ENCODE measurements at regions not wholly inside any gene's neighbourhood (a gene's known extent, or its start where the extent isn't known, plus 50 kb on each side); places are given as distances from the start of the nearest gene placed in this dataset.

DNA sequence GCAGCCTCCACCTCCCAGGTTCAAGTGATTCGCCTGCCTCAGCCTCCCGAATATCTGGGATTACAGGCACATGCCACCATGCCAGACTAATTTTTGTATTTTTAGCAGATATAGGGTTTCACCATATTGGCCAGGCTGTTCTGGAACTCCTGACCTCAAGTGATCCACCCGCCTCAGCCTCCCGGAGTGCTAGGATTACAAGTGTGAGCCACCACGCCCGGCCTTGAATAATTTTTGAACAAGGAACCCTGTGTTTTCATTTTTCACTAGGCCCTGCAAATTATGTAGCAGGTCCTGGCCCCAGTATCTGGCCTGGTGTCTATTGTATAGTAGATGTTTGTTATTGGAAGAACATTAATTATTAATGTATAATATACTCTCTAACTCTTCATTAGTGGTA lies 140.7 kb downstream of the PIK3R1 start:
- Mint-ChIP-seq H3K4me1 (peaks cover 30% of the 10 kb centered on the region), H3K4me3 (no peak overlapping the region), H3K27me3 (ENCODE audit: insufficient read depth, low read depth, poor library complexity) (peaks cover 13% of the 10 kb centered on the region), H3K27ac (no peak overlapping the region), H3K9me3 (no peaks in the 10 kb centered on the region), H3K36me3 (ENCODE audit: low read depth) (no peaks in the 10 kb centered on the region)
- Histone ChIP-seq H2AFZ (no peak overlapping the region), H3K27me3 (ENCODE audit: insufficient read depth) (no peaks in the 10 kb centered on the region), H3K36me3 (ENCODE audit: insufficient read depth) (no peaks in the 10 kb centered on the region), H3K79me2 (replicated peaks; ENCODE audit: insufficient read depth) (no peaks in the 10 kb centered on the region), H3K4me1 (ENCODE audit: insufficient read depth) (peaks cover 5% of the 10 kb centered on the region; the same call in 1 of the 2 replicates), H3K4me3 (no peak overlapping the region), H3K27ac (ENCODE audit: low read depth) (no peak overlapping the region), H3F3A (replicated peaks; ENCODE audit: low read depth) (no peaks in the 10 kb centered on the region), H3K9me2 (ENCODE audit: insufficient read depth) (no peaks in the 10 kb centered on the region), H4K20me1 (replicated peaks; ENCODE audit: insufficient read depth) (no peaks in the 10 kb centered on the region), H3K4me2 (no peak overlapping the region)
- ATAC-seq, result no peak
- TF ChIP-seq EZH2phosphoT487 (IDR thresholded peaks at IDR 0.05; ENCODE audit: unreplicated experiment) (no peak), ZNF331 (CRISPR knock-in tag; IDR thresholded peaks at IDR 0.05; ENCODE audit: low read depth) (no peak), ZNF114 (CRISPR knock-in tag; IDR thresholded peaks at IDR 0.05) (no peak), ETS1 (IDR thresholded peaks at IDR 0.05) (no peak), JUNB (IDR thresholded peaks at IDR 0.05; ENCODE audit: unreplicated experiment) (no peak)
- TF ChIP-seq, protein P1, sequence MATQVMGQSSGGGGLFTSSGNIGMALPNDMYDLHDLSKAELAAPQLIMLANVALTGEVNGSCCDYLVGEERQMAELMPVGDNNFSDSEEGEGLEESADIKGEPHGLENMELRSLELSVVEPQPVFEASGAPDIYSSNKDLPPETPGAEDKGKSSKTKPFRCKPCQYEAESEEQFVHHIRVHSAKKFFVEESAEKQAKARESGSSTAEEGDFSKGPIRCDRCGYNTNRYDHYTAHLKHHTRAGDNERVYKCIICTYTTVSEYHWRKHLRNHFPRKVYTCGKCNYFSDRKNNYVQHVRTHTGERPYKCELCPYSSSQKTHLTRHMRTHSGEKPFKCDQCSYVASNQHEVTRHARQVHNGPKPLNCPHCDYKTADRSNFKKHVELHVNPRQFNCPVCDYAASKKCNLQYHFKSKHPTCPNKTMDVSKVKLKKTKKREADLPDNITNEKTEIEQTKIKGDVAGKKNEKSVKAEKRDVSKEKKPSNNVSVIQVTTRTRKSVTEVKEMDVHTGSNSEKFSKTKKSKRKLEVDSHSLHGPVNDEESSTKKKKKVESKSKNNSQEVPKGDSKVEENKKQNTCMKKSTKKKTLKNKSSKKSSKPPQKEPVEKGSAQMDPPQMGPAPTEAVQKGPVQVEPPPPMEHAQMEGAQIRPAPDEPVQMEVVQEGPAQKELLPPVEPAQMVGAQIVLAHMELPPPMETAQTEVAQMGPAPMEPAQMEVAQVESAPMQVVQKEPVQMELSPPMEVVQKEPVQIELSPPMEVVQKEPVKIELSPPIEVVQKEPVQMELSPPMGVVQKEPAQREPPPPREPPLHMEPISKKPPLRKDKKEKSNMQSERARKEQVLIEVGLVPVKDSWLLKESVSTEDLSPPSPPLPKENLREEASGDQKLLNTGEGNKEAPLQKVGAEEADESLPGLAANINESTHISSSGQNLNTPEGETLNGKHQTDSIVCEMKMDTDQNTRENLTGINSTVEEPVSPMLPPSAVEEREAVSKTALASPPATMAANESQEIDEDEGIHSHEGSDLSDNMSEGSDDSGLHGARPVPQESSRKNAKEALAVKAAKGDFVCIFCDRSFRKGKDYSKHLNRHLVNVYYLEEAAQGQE (IDR thresholded peaks at IDR 0.05; ENCODE audit: unreplicated experiment), result no peak
- DNase-seq (ENCODE audit: low spot score), result no peak

- Mint-ChIP-seq H3K4me3 (no peak overlapping the region), H3K27ac (no peak overlapping the region)
- TF ChIP-seq NANOG (IDR thresholded peaks at IDR 0.05; ENCODE audit: borderline replicate concordance), result no peak
- TF ChIP-seq JUNB (IDR thresholded peaks at IDR 0.05; ENCODE audit: unreplicated experiment), result no peak
- TF ChIP-seq STAT1 (IDR thresholded peaks at IDR 0.05; ENCODE audit: unreplicated experiment), result no peak
- TF ChIP-seq EZH2 (IDR thresholded peaks at IDR 0.05; ENCODE audit: low read depth, unreplicated experiment), result no peak
- no peak for TF ChIP-seq ZNF462 (CRISPR knock-in tag; IDR thresholded peaks at IDR 0.05)
- no peak for TF ChIP-seq ZNF114 (CRISPR knock-in tag; IDR thresholded peaks at IDR 0.05)
- no peak for TF ChIP-seq ZNF331 (CRISPR knock-in tag; IDR thresholded peaks at IDR 0.05; ENCODE audit: low read depth)
- TF ChIP-seq POLR2AphosphoS5 (IDR thresholded peaks at IDR 0.05; ENCODE audit: low read depth), result no peak
Measured at GRCh38 chr5:68356623-68357022, 141.1 kb downstream of the PIK3R1 start.

More at GRCh38 chr5:68356623-68357022, 141.1 kb downstream of the PIK3R1 start:
- no peaks in the 10 kb centered on the region for H3K9me3 Mint-ChIP-seq
- H3K36me3 ChIP-seq (ENCODE audit: insufficient read depth), result no peaks in the 10 kb centered on the region
- H3K27me3 ChIP-seq (ENCODE audit: insufficient read depth), result no peaks in the 10 kb centered on the region
- no peak overlapping the region for H3K27ac ChIP-seq (ENCODE audit: low read depth)
- DNase-seq (ENCODE audit: low spot score) (no peak), ATAC-seq (no peak)
- no peaks in the 10 kb centered on the region for H3K79me2 ChIP-seq (replicated peaks; ENCODE audit: insufficient read depth)
- H4K20me1 ChIP-seq (replicated peaks; ENCODE audit: insufficient read depth), result no peaks in the 10 kb centered on the region
- no peaks in the 10 kb centered on the region for H3F3A ChIP-seq (replicated peaks; ENCODE audit: low read depth)
- H3K4me1 ChIP-seq (ENCODE audit: insufficient read depth), result peaks cover 5% of the 10 kb centered on the region; the same call in 1 of the 2 replicates
- H2AFZ ChIP-seq, result 0 out of 2 replicates have a peak overlapping the region, but pooled peaks have one; percentile 93
- H3K4me2 ChIP-seq, result no peak overlapping the region
- H3K9me2 ChIP-seq (ENCODE audit: insufficient read depth), result no peaks in the 10 kb centered on the region
- no peaks in the 10 kb centered on the region for H3K36me3 Mint-ChIP-seq (ENCODE audit: low read depth)
- H3K27me3 Mint-ChIP-seq (ENCODE audit: insufficient read depth, low read depth, poor library complexity), result peaks cover 13% of the 10 kb centered on the region
- peaks cover 30% of the 10 kb centered on the region for H3K4me1 Mint-ChIP-seq
- H3K4me3 ChIP-seq, result no peak overlapping the region

All from GM23338 (cell line).